ENCODE measurements at regions not wholly inside any gene's neighbourhood (a gene's known extent, or its start where the extent isn't known, plus 50 kb on each side); places are given as distances from the start of the nearest gene placed in this dataset.

GRCh38 chr16:72532906-72533410 is 361.0 kb upstream of the PMFBP1 start:
- intact Hi-C loops (cut with DNase I) = no loop called here
- no peak for DNase-seq

- no peak for DNase-seq
- intact Hi-C loops (cut with DNase I) = no loop called here
Measured at GRCh38 chr16:72530434-72530833, 358.5 kb upstream of the PMFBP1 start.

GRCh38 chr16:72523087-72523486 is 351.1 kb upstream of the PMFBP1 start:
- intact Hi-C loops (cut with DNase I) = no loop called here
- no peak for DNase-seq

- intact Hi-C loops (cut with DNase I) = no loop called here
- no peak for DNase-seq
Measured at GRCh38 chr16:72517154-72517553, 345.2 kb upstream of the PMFBP1 start.

- intact Hi-C loops (cut with DNase I) = no loop called here
- DNase-seq = no peak
Measured at GRCh38 chr16:72511171-72511570, 339.2 kb upstream of the PMFBP1 start.

- intact Hi-C loops (cut with DNase I) = no loop called here
- DNase-seq = no peak
Measured at GRCh38 chr16:72508191-72508590, 336.2 kb upstream of the PMFBP1 start.

- DNase-seq = no peak
- intact Hi-C loops (cut with DNase I) = no loop called here
Measured at GRCh38 chr16:72502594-72503005, 330.6 kb upstream of the PMFBP1 start.

- peak in 7 of 10 donors; percentile 14 to 91 (median 55) for DNase-seq
- intact Hi-C loops (cut with DNase I) = no loop called here
Measured at GRCh38 chr16:72501739-72502593, 330.0 kb upstream of the PMFBP1 start.

GRCh38 chr16:72500545-72500944 is 328.6 kb upstream of the PMFBP1 start:
- intact Hi-C loops (cut with DNase I) = no loop called here
- no peak for DNase-seq

- intact Hi-C loops (cut with DNase I) = no loop called here
- no peak for DNase-seq
Measured at GRCh38 chr16:72493716-72494415, 321.9 kb upstream of the PMFBP1 start.

GRCh38 chr16:72487283-72487682 is 315.3 kb upstream of the PMFBP1 start:
- intact Hi-C loops (cut with DNase I) = no loop called here
- no peak for DNase-seq

- intact Hi-C loops (cut with DNase I) = no loop called here
- no peak for DNase-seq
Measured at GRCh38 chr16:72482695-72483094, 310.7 kb upstream of the PMFBP1 start.

- DNase-seq = no peak
- intact Hi-C loops (cut with DNase I) = no loop called here
Measured at GRCh38 chr16:72481419-72481818, 309.5 kb upstream of the PMFBP1 start.

- DNase-seq = no peak
- intact Hi-C loops (cut with DNase I) = no loop called here
Measured at GRCh38 chr16:72480911-72481310, 309.0 kb upstream of the PMFBP1 start.

- intact Hi-C loops (cut with DNase I) = no loop called here
- no peak for DNase-seq
Measured at GRCh38 chr16:72475688-72476087, 303.7 kb upstream of the PMFBP1 start.

GRCh38 chr16:72474501-72475123 is 302.7 kb upstream of the PMFBP1 start:
- intact Hi-C loops (cut with DNase I) = no loop called here
- DNase-seq = no peak

GRCh38 chr16:72473631-72474030 is 301.7 kb upstream of the PMFBP1 start:
- DNase-seq = no peak
- intact Hi-C loops (cut with DNase I) = no loop called here

- intact Hi-C loops (cut with DNase I) = no loop called here
Measured at GRCh38 chr16:72471317-72471924, 299.5 kb upstream of the PMFBP1 start.

GRCh38 chr16:72470541-72470940 is 298.6 kb upstream of the PMFBP1 start:
- intact Hi-C loops (cut with DNase I) = no loop called here
- no peak for DNase-seq

More at GRCh38 chr16:72471317-72471924, 299.5 kb upstream of the PMFBP1 start:
- no peak for DNase-seq

GRCh38 chr16:72469932-72470331 is 298.0 kb upstream of the PMFBP1 start:
- DNase-seq = no peak
- intact Hi-C loops (cut with DNase I) = loop anchor here (5.0 kb wide), 2 partner anchors 68 to 228 kb away; no protein-coding TSS in a partner anchor

GRCh38 chr16:72468582-72468981 is 296.6 kb upstream of the PMFBP1 start:
- intact Hi-C loops (cut with DNase I) = loop anchor here (5.0 kb wide), 2 partner anchors 66 to 226 kb away; no protein-coding TSS in a partner anchor
- DNase-seq = no peak
